SK-N-SH (cell line): ENCODE measurements at regions not wholly inside any gene's neighbourhood (a gene's known extent, or its start where the extent isn't known, plus 50 kb on each side); places are given as distances from the start of the nearest gene placed in this dataset.

ENCODE experiments used
- POLR2AphosphoS5 ChIP-seq: IDR thresholded peaks from 2 replicates; pipeline ENCODE4 v1.6.1; 2012; ENCODE audit warnings: low read depth, low read length
- RAD21 ChIP-seq: IDR thresholded peaks from 2 replicates; pipeline ENCODE4 v1.6.1; 2012; ENCODE audit warnings: mild to moderate bottlenecking, low read length
- ZBTB33 ChIP-seq: IDR thresholded peaks from 2 replicates; pipeline ENCODE4 v1.4.0; 2012; ENCODE audit warnings: low read depth, borderline replicate concordance

- TF ChIP-seq ZBTB33 (no peak), RAD21 (no peak), POLR2AphosphoS5 (no peak)
These were observed 581.3 kb upstream of the TENM3 start for GRCh38 chr4:181661923-181662322.
